ENCODE measurements at regions not wholly inside any gene's neighbourhood (a gene's known extent, or its start where the extent isn't known, plus 50 kb on each side); places are given as distances from the start of the nearest gene placed in this dataset.

DNA sequence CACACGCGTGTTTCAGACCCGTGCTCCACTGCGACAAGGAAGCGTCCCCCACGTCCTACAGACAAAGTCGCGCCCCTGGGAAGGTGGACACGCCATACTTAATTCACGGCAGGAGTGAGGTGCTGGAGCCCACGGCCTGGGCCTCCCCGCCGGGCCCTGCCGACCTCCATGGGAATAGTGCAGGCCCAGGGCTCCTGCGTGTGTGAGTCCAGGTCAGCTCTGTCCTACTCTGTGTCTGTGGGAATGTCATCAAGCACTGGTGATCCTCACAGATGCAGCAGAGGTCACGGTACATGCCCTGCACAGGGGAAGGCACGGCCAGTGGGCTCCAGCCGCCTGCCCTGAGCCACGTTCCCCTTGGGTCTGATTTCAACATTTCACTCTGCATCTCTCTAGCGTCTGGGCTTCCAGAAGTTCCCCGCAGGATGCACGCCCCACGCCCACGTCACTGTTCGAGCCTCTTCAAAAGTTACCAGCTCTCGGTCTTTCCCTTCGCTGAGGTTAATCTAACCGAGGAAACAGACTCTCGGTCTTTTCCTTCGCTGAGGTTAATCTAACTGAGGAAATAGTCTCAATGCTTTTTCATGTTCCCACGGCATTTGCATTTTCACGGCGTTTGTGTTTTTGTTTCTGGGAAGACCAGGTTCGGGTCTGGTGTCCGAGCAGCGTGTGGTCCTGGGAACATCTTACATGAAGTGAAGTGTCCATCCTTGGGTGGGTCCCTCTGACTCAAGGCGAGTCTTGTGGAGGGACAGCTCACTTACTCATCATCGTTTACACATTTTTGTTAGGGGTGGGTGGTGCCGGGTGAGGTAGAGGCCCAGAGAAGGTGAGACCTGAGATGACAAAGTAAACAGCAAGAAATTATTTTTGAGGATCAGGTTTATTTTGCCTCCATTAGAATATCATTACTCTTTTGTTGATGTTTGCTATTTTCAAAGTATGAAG lies 157.3 kb upstream of the ALKAL2 start:
- TF ChIP-seq, protein P1, sequence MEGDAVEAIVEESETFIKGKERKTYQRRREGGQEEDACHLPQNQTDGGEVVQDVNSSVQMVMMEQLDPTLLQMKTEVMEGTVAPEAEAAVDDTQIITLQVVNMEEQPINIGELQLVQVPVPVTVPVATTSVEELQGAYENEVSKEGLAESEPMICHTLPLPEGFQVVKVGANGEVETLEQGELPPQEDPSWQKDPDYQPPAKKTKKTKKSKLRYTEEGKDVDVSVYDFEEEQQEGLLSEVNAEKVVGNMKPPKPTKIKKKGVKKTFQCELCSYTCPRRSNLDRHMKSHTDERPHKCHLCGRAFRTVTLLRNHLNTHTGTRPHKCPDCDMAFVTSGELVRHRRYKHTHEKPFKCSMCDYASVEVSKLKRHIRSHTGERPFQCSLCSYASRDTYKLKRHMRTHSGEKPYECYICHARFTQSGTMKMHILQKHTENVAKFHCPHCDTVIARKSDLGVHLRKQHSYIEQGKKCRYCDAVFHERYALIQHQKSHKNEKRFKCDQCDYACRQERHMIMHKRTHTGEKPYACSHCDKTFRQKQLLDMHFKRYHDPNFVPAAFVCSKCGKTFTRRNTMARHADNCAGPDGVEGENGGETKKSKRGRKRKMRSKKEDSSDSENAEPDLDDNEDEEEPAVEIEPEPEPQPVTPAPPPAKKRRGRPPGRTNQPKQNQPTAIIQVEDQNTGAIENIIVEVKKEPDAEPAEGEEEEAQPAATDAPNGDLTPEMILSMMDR (IDR thresholded peaks at IDR 0.05), result no peak
- TF ChIP-seq POLR2A (IDR thresholded peaks at IDR 0.05), result no peak
